UCSD-AML1 (cell line): ENCODE measurements at regions not wholly inside any gene's neighbourhood (a gene's known extent, or its start where the extent isn't known, plus 50 kb on each side); places are given as distances from the start of the nearest gene placed in this dataset.

Experiments used
- DNase-seq: peaks from one replicate; lab custom pipeline; 2025; ENCODE audit not compliant: unreplicated experiment; lab: John Stamatoyannopoulos, UW

- DNase-seq: no peak
Observed at GRCh38 chr10:78690354-78691111, 378.2 kb upstream of the ZMIZ1 start.

GRCh38 chr10:78691301-78692030, 377.3 kb upstream of the ZMIZ1 start:
- no peak for DNase-seq

- no peak for DNase-seq
Observed at GRCh38 chr10:78692071-78692470, 376.7 kb upstream of the ZMIZ1 start.

- DNase-seq: no peak
Observed at GRCh38 chr10:78695846-78696245, 372.9 kb upstream of the ZMIZ1 start.

- DNase-seq: no peak
Observed at GRCh38 chr10:78696791-78697395, 371.9 kb upstream of the ZMIZ1 start.

GRCh38 chr10:78699971-78700370, 368.8 kb upstream of the ZMIZ1 start:
- no peak for DNase-seq

GRCh38 chr10:78700413-78700812, 368.4 kb upstream of the ZMIZ1 start:
- peak; percentile 53 for DNase-seq

- no peak for DNase-seq
Observed at GRCh38 chr10:78700816-78701520, 367.8 kb upstream of the ZMIZ1 start.

GRCh38 chr10:78702186-78702585, 366.6 kb upstream of the ZMIZ1 start:
- no peak for DNase-seq

GRCh38 chr10:78702876-78703275, 365.9 kb upstream of the ZMIZ1 start:
- no peak for DNase-seq

GRCh38 chr10:78703593-78703992, 365.2 kb upstream of the ZMIZ1 start:
- no peak for DNase-seq

- no peak for DNase-seq
Observed at GRCh38 chr10:78706256-78706655, 362.5 kb upstream of the ZMIZ1 start.

- no peak for DNase-seq
Observed at GRCh38 chr10:78706726-78707540, 361.8 kb upstream of the ZMIZ1 start.

- no peak for DNase-seq
Observed at GRCh38 chr10:78707745-78708144, 361.0 kb upstream of the ZMIZ1 start.

- DNase-seq: no peak
Observed at GRCh38 chr10:78712147-78712546, 356.6 kb upstream of the ZMIZ1 start.

GRCh38 chr10:78713659-78714058, 355.1 kb upstream of the ZMIZ1 start:
- no peak for DNase-seq

- DNase-seq: no peak
Observed at GRCh38 chr10:78714225-78714624, 354.5 kb upstream of the ZMIZ1 start.

- no peak for DNase-seq
Observed at GRCh38 chr10:78715435-78715834, 353.3 kb upstream of the ZMIZ1 start.

- no peak for DNase-seq
Observed at GRCh38 chr10:78716043-78716660, 352.6 kb upstream of the ZMIZ1 start.

GRCh38 chr10:78717200-78717599, 351.6 kb upstream of the ZMIZ1 start:
- DNase-seq: no peak
